HG03565 (cell line): ENCODE measurements at regions not wholly inside any gene's neighbourhood (a gene's known extent, or its start where the extent isn't known, plus 50 kb on each side); places are given as distances from the start of the nearest gene placed in this dataset.

ENCODE experiments used
- ATAC-seq: cut with Tn5 transposase; IDR thresholded peaks from one replicate; pipeline ENCODE4 v1.9.1; 2021; ENCODE audit warnings: mild to moderate bottlenecking, moderate library complexity; ENCODE audit not compliant: unreplicated experiment

DNA sequence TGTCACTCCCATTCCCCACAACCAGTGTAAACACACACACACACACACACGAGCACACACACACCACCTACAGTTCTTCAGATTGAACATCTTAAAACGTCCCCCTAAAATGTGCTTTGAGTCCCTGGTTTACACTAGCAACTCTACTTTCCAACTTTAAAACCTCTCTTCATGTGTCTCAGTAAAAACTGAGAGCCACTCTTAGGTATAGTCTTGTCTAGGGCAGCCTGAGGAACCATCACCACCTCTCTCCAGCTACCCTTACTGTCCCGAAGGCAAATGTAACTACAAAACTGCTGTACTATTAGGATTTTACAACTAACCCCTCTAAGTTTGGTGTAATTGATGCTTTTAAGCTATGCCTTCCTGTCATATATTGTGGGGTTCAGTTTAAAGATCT, 1501.6 kb upstream of the MIR17HG start:
- no peak for ATAC-seq

DNA sequence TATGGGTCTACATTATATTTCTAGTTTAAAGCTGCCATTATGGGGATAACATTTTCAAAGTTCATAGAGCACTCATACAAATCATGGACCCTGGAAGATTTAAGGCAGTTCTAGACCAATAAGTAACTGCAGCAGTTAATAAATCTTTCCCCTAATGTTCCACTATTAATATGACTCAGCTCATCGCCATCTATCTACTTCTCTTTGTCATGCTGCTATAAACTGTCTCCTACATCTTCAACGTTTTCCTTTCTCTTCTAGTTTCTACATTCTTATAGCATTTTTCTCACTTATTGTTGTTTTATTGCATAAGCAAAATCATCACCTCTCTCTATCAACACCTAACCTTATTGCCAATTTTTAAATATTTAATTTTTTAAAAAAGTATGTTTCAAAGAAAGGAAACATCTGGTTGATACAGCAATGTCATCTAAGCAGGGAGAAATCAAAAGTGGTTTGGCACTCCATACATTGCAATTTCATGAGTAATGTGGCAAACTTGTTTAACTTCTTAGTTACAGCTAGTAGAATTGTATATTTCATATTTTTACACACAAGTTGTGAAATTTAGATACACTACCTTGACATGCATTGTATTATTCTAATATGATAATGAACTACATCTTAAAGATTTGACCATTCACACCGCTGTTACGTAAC, 1500.4 kb upstream of the MIR17HG start:
- no peak for ATAC-seq

DNA sequence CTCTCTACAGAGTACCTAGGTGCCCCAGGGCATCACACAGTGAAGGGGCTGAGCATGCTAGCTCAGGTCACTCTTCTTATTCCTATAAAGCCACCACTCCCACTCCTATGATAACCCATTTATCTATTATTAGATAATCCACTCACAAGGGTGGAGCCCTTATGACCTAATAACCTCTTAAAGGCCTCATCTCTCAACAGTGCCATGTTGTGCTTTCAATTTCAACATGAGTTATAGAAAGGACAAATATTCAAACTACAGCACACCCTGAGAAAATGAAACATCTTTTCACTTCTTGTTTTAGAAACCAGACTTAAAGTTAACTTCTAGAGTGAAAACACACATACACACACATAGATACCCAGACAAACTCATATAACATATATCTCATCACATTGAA, 1494.9 kb upstream of the MIR17HG start:
- peak; percentile 55 for ATAC-seq

DNA sequence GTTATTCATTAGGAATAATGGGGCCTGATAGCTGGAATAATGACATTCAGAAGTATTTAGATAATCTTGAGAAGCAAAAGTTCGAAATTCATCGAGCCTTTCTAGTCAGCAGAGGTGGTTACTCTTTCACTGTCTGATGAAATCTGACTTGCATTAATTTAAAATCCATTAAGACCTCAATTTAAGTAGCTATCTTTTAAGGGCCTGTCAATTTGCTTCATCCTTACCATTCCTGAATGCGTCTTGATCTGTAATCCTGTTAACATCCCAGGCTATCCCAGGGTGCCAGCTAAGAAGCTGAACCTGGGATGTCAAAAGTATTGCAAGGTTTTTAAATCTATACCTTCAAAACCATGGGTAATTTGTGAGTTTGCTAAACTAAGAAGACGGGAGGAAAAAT, 1491.0 kb upstream of the MIR17HG start:
- ATAC-seq = no peak

DNA sequence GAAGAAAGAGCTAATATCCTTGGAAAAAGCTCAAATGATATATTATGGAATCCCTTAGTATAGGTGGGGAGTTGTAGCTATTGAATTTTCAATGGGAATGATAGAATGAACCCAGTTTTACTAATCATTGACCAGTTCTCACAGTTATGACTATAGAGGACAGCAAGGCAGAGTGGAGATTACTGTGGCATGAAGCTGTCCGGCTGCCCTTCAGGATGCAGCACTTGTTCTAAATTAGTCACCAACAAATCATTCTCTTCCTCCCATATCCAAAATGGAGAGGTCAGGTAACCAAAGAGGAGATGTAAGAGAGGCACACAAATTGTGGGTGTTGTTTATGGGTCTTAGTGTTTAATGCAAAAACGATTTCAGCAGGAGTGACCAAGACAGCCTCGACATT, 1490.0 kb upstream of the MIR17HG start:
- ATAC-seq = no peak

DNA sequence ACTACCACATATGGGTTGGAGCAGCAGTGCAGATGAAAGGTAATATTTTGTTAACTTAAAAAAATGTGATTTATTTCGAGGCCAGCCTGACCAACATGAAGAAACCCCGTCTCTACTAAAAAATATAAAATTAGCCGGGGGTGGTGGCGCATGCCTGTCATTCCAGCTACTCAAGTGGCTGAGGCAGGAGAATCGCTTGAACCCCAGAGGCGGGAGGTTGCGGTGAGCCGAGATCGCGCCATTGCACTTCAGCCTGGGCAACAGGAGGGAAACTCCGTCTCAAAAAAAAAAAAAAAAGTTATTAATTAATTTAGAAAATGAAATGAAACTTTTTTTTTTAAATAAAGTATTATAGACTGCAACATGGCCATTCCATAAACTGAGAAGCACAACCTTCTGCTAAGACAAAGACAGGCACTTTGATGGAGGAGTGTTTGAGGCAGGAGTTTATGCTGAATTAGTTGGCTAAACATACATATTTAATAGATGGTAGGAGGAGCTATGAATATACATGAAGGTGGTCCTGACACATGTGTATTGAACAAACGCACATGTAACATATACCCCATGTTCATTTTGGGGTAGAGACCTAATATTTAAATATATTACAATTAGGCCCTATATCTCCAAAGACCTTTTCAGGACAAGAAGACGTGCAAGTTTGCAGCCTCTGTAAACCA, 1485.3 kb upstream of the MIR17HG start:
- no peak for ATAC-seq

DNA sequence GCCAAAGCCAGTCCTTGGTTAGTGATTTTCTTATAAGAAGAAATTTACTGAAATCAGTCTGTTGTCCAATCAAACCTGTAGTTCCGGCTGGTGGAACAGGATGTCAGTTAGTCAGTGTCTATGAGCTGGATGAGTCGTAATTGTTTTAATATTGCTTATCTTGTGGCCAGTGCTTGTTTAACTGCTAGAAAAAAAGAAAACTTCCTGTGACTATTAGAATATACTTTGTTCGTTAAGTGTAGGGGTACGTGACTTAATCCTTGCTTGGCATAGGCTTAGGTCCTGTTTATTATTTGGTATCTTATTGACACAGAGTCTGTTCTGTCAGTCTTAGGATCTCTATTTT, 1484.8 kb upstream of the MIR17HG start:
- ATAC-seq = no peak

DNA sequence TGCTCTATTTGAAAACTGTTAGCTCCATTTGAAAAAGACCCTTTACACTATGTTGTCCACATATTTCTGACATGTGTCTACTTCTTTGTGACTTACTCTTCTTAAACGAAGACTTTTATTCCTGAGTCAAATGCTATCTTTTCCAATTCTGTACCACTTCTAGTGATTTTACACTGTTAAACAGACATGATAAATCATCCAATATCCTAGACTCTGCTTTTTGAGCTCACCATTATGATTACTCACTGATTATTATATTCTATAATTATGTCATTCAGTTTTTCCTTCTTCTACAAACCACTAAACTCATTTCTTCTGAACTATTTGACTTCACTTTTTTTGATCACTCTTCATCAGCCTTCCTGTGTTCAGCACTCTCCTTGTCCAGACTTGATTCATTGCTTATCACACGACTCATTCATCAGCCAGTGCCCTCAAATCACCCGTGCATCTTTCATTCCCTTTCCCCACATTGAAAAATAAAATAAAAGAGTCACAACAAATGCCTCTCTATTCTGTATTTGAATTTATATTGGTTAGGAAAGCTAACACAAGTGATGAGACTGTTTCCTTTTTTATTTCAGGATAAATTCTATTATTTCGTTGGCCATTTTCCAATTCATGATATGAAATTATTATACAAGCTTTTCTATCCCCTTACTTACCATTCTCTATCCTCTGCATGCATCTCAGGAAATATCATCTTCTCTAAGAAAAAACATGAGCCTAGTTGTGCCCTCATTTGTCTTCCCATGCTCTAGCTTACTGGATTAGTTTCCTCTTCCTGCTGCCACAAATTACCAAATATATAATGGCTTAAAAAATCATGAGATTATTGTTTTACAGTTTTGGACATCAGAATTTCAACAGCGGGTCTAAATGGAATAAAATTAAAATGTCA, 1482.1 kb upstream of the MIR17HG start:
- ATAC-seq = no peak

DNA sequence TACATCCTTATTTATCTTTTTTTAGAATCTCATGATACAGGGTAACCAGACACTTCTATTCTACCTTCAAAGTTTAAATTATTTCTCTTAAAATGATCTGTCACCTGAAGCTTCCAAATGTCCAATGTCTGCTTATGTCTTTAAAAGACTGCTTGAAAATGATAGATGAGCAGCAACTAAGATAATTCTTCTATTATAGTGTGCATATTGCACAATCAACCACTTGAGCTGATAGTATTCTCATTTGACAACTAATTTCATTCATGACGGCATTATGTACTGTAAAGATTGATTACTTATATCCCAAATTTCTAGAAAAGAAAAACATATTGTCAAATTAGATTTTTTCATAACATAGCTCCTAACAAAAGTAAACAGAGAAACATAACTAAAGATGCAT, 1478.2 kb upstream of the MIR17HG start:
- no peak for ATAC-seq

DNA sequence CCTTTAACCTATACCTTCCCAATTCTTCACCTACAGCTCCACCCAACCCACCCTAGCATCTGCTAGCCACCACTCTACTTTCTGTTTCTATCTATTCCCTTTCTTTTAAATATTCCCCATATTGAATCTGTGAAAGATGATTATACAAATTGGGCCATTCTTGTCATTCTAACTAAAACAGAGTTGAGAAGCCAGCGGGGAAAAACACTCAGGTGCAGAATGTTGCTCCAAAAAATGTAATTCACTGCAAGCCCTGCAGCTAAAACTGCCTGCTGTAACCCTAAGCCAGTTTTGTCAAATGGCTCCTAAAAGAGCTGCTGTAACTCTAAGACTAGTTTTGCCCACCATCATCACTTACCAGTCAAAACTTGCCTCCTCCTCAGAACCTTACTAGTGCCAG, 1468.6 kb upstream of the MIR17HG start:
- ATAC-seq = no peak

DNA sequence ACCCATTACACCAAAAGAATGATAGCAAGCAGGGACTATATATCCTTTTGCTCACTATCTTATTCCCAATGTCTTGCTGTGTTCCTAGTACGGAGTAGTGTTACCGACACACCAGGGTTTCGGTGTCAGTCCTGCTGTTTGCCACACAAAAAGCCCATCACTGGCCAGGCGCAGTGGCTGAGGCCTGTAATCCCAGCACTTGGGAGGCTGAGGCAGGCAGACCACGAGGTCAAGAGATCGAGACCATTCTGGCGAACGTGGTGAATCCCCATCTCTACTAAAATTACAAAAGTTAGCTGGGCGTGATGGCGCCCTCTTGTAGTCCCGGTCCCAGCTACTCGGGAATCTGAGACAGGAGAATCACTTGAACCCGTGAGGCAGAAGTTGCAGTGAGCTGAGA, 1467.3 kb upstream of the MIR17HG start:
- no peak for ATAC-seq

DNA sequence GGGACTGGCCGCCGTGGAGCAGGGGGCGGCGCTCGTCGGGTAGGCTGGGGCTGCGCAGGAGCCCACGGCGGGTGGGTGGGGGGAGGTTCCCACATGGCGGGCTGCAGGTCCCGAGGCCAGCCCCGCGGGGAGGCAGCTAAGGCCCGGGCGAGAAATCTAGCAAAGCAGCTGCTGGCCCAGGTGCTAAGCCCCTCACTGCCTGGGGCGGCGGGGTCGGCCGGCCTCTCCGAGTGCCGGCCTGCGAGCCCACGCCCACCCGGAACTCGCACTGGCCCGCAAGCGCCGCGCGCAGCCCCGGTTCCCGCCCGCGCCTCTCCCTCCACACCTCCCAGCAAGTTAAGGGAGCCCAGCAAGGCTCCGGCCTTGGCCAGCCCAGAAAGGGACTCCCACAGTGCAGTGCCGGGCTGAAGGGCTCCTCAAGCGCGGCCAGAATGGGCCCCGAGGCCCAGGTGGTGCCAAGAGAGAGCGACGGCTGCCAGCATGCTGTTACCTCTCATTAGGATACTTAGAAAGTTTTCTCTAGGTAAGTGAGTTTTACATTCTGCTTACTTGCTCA, 1463.5 kb upstream of the MIR17HG start:
- no peak for ATAC-seq

DNA sequence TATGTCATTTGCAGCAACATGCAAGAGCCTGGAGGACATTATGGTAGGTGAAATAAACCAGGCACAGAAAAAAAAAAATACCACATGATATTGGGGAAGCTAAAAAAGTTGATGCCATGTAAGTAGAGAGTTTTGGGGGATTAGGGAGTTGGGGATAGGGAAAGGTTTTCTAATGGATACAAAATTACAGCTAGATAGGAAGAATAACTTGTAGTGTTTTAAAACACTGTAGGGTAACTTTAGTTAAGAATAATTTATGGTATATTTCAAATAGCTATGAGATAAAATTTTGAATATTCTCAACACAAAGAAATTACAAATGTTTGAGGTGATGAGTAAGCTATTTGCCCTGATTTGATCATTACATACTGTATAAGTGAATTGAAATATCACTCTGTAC, 1456.7 kb upstream of the MIR17HG start:
- ATAC-seq = no peak

DNA sequence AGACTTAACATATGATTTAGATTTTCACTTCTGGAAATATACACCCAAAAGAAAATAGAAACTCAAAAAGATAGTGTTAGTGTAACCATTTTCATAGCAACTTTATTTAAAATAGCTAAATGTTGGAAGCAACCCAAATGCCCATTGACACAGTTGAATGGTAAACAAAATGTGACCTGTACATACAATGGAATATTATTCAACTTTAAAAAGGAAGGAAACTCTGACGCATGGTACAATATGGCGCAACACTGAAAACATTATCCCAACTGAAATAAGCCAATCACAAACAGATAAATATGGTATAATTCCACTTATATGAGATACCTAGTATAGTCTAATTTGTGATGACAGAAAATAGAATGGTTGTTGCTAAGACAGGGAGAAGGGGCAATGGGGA, 1456.1 kb upstream of the MIR17HG start:
- ATAC-seq = no peak

DNA sequence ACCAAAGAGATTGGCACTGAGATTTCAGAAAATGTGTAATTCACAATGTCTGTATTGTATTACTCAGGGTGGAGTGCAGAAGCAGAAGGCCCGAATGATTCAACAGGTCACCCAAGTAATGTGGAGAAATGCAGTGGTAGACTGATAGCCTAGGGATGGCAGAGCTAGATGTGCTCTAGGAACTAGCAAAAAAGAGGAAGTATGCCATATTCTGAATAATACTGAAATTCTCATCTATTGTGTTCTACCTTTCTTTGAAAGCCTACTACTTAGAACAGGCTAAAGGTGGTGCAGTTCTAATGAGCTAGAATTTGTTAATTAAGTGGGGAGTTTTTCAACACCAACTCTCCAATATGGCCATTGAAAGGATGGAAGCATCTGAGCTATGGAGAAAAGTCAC, 1449.8 kb upstream of the MIR17HG start:
- peak; percentile 88 for ATAC-seq

DNA sequence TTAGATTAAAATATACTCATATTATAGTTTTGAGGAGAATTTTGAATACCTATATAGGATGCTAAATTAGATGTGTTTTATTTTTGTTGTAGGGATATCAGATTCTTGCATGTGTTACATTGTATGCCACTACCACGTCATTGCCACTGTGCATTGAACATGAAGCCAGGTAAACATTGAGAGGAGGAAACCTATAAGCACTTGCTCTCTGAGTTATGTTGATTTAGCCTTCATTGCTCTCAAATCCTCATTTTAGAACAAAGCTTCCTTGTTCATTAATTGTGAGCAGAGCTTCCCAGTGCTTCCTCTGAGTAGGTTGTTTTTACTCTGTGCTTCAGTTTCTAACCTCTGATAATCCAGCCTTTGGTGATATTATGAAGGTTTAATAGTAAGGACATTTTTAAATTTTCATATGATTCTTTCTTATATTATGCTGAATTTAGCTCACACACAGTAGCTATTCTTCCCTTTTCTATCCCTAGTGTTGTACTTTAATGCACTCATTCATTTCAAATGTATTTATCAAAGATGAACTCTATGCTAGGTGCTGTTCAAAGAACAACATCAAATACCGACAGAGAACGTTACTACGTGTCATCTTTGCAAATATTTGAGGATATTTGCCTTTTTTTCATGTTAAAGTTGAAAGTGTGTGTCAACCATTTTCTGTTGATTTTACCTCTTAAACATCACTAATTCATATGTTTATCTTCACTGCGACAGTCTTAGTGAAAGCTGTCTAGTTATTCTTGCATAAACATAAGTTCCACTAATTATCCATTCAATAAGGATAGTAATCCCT, 1448.0 kb upstream of the MIR17HG start:
- no peak for ATAC-seq

DNA sequence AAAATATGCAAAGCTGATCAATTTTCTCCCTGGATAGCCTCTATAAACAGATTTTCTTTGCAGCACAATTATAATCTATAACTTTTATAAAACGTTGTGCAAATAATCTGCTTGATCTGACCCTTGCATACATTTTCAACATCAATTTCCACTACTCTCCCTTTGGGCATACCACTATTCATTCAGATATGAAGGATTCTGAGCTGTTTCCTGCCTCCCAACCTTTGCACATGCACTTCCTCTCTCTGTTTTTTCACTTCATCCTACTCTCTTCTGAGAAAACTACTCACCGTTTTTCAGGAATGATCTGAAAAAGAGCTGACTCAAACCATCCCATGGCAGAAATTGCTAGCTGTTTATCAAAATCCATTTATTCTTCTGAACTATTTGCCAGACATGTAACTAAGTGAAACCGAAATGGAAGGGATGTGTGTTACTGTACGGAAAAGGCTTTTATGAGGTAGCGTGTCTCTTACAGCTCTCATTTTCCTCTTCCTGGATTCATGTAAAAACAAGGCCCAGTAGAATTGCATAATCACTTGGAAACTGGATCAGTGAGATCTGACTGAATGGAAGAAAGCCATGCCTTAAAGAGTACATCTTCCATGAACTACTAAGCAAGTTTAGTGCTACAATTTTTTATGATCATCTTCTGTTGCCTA, 1447.3 kb upstream of the MIR17HG start:
- no peak for ATAC-seq

DNA sequence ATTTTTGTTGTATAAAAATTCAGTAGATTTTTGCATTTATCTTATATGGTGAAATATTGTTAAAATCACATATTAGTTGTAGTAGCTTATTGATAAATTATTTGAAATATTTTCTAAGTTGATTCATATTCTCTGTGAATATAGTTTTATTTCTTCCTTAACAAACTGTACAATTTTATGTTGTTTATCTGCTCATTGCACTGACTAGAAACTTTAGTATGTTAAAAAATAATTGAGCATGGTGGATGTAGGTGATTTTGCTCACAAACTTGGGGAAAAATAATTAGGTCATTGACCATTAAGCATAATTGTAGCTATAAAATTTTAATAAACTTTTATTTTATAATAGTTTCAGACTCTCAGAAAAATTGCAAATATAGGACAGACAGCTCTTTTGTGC, 1445.3 kb upstream of the MIR17HG start:
- ATAC-seq = no peak

DNA sequence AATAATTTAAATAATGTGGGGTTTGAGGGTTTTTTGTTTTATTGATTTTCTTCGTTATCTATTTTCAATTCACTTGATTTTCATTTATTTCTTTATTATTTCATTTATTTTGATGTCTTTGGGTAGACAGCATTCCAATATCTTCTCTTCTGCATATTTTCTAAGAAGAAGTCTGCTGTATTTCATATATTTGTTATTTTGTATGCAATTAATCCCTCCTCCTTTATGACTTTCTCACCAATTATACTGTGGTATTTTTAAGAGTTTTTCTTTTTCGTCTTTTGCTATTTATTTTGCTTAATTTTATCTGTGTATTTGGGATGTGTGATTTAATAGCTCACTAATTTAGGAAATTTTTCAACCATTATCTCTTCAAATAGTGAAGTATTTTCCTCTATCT, 1444.4 kb upstream of the MIR17HG start:
- ATAC-seq = no peak

DNA sequence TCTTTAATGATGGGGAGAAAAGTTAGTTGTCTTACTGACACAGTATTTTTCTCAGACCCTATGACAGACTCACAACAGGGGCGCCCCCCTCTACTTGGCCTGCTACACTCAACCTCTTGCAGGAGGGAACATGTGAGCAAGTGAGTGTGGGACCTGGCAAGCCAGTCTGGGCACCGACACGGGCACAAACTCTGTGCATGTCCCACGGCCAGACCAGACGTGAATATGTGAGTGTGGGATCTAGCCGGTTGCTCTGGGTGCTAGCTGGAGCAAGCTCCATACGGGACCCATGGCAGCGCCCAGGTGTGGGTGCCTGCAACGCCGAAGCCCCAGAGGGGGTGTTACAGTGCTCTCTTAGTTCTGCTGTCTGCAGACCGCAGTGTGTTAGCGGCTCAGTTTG, 1437.3 kb upstream of the MIR17HG start:
- no peak for ATAC-seq
